SK-N-SH treated with all-trans-retinoic acid at 6 μM for 48 hours (cell line): ENCODE measurements at regions not wholly inside any gene's neighbourhood (a gene's known extent, or its start where the extent isn't known, plus 50 kb on each side); places are given as distances from the start of the nearest gene placed in this dataset.

Source experiments
- ARNTL ChIP-seq: fragments of 450-650 bp; formaldehyde crosslinking; IDR thresholded peaks from 2 replicates; pipeline ENCODE4 v1.5.0; 2020; ENCODE audit warnings: low read depth, mild to moderate bottlenecking, moderate library complexity, borderline replicate concordance
- PATZ1 ChIP-seq: fragments of 250-450 bp; sonication (Bioruptor Pico); IDR thresholded peaks from 2 replicates; pipeline ENCODE4 v1.8.0; 2020; ENCODE audit warnings: mild to moderate bottlenecking, moderate library complexity, borderline replicate concordance
- RARB ChIP-seq: fragments of 250-450 bp; sonication (Bioruptor Pico); IDR thresholded peaks from 2 replicates; pipeline ENCODE4 v1.8.0; 2021; ENCODE audit warnings: mild to moderate bottlenecking, moderate library complexity
- ZFP3 ChIP-seq: fragments of 250-450 bp; sonication (Bioruptor Pico); IDR thresholded peaks from 2 replicates; pipeline ENCODE4 v1.5.0; 2020; ENCODE audit warnings: mild to moderate bottlenecking, moderate library complexity
- ZNF70 ChIP-seq: fragments of 450-650 bp; formaldehyde crosslinking; IDR thresholded peaks from 2 replicates; pipeline ENCODE4 v1.5.0; 2020; ENCODE audit warnings: mild to moderate bottlenecking, moderate library complexity

DNA sequence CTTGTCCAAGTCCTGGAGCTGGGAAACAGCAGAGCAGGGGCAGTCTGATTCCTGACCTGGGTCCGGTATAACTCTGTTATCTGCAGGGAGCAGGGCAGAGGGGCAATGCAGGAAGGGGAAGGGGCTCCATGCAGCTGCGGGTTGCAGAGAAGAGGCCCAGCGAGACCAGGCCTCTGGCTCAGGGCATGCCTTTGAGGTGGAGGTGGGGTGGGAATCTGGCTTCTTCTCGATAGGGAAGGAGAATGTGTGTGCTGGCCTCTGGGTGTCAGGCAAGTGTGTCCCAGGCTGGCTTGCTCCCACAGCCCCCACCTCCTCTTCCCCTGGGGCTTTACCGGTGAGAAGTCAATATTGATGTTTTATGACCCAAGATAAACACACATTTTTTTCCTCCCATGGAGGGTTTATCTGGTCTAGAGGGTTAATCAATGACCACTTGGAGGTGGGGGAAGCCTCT, 187.1 kb upstream of the HAAO start:
- TF ChIP-seq ZFP3 (CRISPR knock-in tag) (no peak), RARB (no peak), ZNF70 (no peak), PATZ1 (CRISPR knock-in tag) (no peak), ARNTL (CRISPR knock-in tag) (no peak)
